ENCODE measurements at regions not wholly inside any gene's neighbourhood (a gene's known extent, or its start where the extent isn't known, plus 50 kb on each side); places are given as distances from the start of the nearest gene placed in this dataset.
A peak's percentile ranks its signal among the peaks of the same experiment; 100 is the strongest.

DNA sequence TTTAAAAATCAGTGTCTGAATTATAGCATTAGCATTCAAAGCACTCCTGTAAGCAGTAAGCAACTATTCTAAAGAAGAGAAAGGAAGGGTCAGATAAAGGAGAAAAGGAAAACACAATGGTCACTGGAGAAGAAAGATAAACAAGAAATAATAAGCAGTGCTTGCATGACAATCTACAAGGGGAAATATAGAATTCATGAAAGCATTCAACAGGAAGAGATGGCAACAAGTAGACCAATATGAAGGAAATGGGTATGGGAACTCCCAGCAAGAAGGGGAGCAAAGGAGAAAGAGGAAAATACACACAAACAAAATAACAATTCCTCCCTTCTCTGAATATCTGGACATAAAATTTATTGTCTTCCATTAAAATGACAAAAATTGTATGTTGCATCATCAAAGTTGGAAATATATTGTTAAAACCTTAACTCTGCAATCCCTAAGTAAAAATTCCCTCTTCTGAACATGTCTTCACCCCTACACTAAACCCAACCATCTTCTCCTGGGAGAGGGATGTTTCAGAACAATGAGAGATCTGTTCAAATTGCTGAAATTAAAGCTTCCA, 206.3 kb upstream of the SAMSN1 start (continued):
- TF ChIP-seq, protein P1, sequence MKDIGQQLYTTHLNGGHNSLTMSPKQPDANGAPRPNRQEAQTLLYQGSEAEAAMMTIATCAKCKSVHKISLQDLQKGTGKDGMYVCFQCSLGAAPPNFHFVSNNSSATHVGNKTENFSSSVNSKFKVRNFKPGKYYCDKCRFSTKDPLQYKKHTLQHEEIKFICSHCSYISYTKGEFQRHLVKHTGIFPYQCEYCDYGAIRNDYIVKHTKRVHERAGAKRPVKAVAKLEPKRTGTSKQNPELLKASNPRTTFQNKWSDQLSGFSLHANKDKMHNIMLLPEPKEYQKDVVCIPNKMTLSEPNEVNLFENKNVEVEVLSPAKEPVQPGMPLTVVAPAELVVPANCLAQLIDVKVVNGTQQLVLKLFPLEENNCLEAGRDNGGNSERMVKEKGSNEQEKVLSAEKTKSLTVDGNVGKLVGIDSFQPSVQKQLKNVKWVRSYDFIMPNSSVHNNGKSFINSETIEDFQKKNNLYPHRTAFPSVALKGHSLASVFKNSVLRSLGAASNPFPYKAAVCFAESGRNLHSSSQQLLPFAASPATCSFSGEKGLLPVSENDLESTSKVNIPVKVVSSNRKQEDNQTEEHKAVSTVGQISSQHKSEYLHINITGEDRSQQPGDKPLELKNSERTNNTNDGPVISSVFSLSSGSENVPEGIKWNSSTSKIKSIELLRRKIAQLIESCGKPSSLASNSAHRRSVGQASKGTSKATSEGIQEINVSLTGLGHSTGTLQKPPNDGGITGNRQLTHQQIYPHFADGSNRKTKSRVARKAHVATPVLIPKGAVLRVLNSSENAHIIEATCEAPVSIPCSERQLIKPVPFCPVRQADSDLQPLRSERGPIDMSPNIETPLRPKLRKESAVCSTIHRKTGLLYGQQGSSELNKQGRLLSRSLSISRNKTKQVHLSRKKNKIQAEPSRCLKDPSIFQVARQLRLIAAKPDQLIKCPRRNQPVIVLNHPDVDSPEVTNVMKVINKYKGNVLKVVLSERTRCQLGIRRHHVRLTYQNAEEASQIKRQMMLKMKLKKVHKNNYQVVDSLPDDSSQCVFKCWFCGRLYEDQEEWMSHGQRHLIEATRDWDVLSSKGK (CRISPR knock-in tag; IDR thresholded peaks at IDR 0.05) = no peak
- TF ChIP-seq, protein P2, sequence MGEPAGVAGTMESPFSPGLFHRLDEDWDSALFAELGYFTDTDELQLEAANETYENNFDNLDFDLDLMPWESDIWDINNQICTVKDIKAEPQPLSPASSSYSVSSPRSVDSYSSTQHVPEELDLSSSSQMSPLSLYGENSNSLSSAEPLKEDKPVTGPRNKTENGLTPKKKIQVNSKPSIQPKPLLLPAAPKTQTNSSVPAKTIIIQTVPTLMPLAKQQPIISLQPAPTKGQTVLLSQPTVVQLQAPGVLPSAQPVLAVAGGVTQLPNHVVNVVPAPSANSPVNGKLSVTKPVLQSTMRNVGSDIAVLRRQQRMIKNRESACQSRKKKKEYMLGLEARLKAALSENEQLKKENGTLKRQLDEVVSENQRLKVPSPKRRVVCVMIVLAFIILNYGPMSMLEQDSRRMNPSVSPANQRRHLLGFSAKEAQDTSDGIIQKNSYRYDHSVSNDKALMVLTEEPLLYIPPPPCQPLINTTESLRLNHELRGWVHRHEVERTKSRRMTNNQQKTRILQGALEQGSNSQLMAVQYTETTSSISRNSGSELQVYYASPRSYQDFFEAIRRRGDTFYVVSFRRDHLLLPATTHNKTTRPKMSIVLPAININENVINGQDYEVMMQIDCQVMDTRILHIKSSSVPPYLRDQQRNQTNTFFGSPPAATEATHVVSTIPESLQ (CRISPR knock-in tag; IDR thresholded peaks at IDR 0.05) = no peak
- TF ChIP-seq SOX6 (IDR thresholded peaks at IDR 0.05) (peak; percentile 86), SNIP1 (IDR thresholded peaks at IDR 0.05; ENCODE audit: low read depth) (no peak), CHD4 (IDR thresholded peaks at IDR 0.05; ENCODE audit: insufficient read depth, insufficient replicate concordance, low read depth, low read length, poor library complexity, severe bottlenecking) (no peak), ZNF75A (CRISPR knock-in tag; IDR thresholded peaks at IDR 0.05) (0 out of 2 replicates have a peak, but pooled peaks have one; percentile 43), NFRKB (IDR thresholded peaks at IDR 0.05; ENCODE audit: low read depth) (peak; percentile 78), TOE1 (IDR thresholded peaks at IDR 0.05; ENCODE audit: borderline replicate concordance) (no peak; the same call in 1 of the 2 replicates), TOE1 (CRISPR knock-in tag; IDR thresholded peaks at IDR 0.05; ENCODE audit: borderline replicate concordance, low read depth) (no peak), ZNF134 (CRISPR knock-in tag; conservative IDR thresholded peaks at IDR 0.05) (no peak), ZNF12 (CRISPR knock-in tag; IDR thresholded peaks at IDR 0.05) (no peak), ZNF124 (CRISPR knock-in tag; IDR thresholded peaks at IDR 0.05) (no peak), RB1 (IDR thresholded peaks at IDR 0.05; ENCODE audit: low read depth) (no peak), TBL1XR1 (IDR thresholded peaks at IDR 0.05; ENCODE audit: low read length in 2 of 2) (0 out of 4 replicates have a peak, but pooled peaks of 1 of the 2 experiments have one; percentile 20), CREB3 (tag; conservative IDR thresholded peaks at IDR 0.05; ENCODE audit: low read depth) (no peak), ZNF561 (CRISPR knock-in tag; conservative IDR thresholded peaks at IDR 0.05) (no peak), SMAD2 (IDR thresholded peaks at IDR 0.05; ENCODE audit: low read depth, low read length) (no peak), GABPB2 (CRISPR knock-in tag; conservative IDR thresholded peaks at IDR 0.05) (no peak), ZNF77 (CRISPR knock-in tag; IDR thresholded peaks at IDR 0.05) (no peak), ATF1 (CRISPR knock-in tag; IDR thresholded peaks at IDR 0.05) (no peak), ATF1 (tag; IDR thresholded peaks at IDR 0.05) (no peak), ZNF699 (CRISPR knock-in tag; IDR thresholded peaks at IDR 0.05; ENCODE audit: insufficient replicate concordance) (no peak)
- TF ChIP-seq, protein P3, sequence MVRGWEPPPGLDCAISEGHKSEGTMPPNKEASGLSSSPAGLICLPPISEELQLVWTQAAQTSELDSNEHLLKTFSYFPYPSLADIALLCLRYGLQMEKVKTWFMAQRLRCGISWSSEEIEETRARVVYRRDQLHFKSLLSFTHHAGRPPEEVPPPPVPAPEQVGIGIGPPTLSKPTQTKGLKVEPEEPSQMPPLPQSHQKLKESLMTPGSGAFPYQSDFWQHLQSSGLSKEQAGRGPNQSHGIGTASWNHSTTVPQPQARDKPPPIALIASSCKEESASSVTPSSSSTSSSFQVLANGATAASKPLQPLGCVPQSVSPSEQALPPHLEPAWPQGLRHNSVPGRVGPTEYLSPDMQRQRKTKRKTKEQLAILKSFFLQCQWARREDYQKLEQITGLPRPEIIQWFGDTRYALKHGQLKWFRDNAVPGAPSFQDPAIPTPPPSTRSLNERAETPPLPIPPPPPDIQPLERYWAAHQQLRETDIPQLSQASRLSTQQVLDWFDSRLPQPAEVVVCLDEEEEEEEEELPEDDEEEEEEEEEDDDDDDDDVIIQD (CRISPR knock-in tag; IDR thresholded peaks at IDR 0.05) = no peak

All from K562 (cell line).